ENCODE measurements at regions not wholly inside any gene's neighbourhood (a gene's known extent, or its start where the extent isn't known, plus 50 kb on each side); places are given as distances from the start of the nearest gene placed in this dataset.
A peak's percentile ranks its signal among the peaks of the same experiment; 100 is the strongest.

DNA sequence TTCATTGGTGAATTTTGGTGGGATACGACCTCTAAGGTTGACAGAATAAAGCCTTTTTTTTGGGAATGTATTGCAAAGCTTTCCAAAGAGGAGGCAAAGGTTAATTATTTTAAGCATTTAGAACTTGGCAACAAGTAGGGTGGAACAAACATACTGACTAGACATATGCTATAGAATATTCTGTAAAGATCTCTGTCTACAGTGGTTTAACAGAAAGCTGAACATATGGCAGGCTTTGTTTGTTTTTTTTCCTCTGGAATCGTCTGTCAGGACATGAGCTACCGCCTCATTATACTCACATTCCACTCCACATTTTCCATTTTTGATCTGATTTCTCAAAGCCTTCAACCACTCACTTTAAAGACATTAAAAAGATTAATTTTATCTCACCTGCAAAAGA, 153.4 kb upstream of the PELI2 start:
- WGBS, result 72% methylated on average over 3 of the region's 3 CpGs
- Histone ChIP-seq H3K27ac (ENCODE audit: low read length) (no peak overlapping the region), H3K9me3 (ENCODE audit: control insufficient read depth, low read length) (no peaks in the 10 kb centered on the region), H3K4me3 (ENCODE audit: low read length) (no peak overlapping the region), H3K4me1 (ENCODE audit: control insufficient read depth, insufficient read depth, low read length) (no peaks in the 10 kb centered on the region), H3K27me3 (ENCODE audit: control insufficient read depth, insufficient read depth) (no peaks in the 10 kb centered on the region)
- no peak for ATAC-seq
- DNase-seq, result no peak
- intact Hi-C loops (cut with DNase I), result no loop called here

DNA sequence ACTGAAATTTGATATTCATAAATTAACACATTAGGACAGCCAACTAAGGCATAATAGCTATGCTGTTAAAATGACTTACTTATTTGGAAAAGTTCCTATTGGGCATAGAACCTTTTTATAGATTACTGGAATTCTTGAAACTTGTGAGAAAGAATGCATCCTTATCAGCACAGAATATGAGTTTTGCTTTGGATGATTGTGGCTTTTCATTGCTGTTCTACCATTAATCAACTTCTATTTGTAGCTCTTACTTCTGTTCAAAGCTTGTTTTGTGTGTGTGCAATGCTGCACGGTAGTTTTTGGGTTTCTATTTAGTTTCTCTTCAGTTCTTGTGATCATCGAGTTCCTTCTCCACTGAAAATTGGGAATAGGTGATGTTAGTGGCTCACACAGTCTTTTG, 152.4 kb upstream of the PELI2 start:
- no peak for DNase-seq
- WGBS, result 57% methylated on average over 2 of the region's 2 CpGs
- no peak overlapping the region for H3K4me3 ChIP-seq (ENCODE audit: low read length)
- no peaks in the 10 kb centered on the region for H3K9me3 ChIP-seq (ENCODE audit: control insufficient read depth, low read length)
- no peaks in the 10 kb centered on the region for H3K27me3 ChIP-seq (ENCODE audit: control insufficient read depth, insufficient read depth)
- ATAC-seq, result no peak
- intact Hi-C loops (cut with DNase I), result no loop called here
- no peak overlapping the region for H3K27ac ChIP-seq (ENCODE audit: low read length)
- no peaks in the 10 kb centered on the region for H3K4me1 ChIP-seq (ENCODE audit: control insufficient read depth, insufficient read depth, low read length)

DNA sequence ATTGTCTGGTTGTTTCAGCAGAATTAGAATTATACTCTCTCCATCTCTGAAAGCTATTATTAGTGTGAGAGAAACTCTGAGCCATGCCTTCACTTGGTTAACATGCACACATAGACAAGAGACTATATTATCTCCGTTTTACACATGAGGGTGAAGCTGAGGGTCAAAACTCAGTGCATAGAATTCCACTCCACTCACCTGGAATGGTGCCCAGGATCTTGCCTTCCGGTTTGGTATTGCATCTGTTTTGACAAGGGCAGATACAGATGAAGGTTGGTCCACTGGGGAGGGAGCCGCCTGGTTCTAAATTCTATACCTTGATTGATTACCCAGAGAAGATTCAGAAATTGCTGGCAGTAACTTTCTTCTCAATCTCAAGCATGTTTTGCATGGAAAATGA, 149.5 kb upstream of the PELI2 start:
- ATAC-seq (no peak), DNase-seq (no peak)
- Histone ChIP-seq H3K27me3 (ENCODE audit: control insufficient read depth, insufficient read depth) (no peaks in the 10 kb centered on the region), H3K27ac (ENCODE audit: low read length) (no peak overlapping the region), H3K9me3 (ENCODE audit: control insufficient read depth, low read length) (no peaks in the 10 kb centered on the region), H3K4me3 (ENCODE audit: low read length) (no peak overlapping the region), H3K4me1 (ENCODE audit: control insufficient read depth, insufficient read depth, low read length) (no peaks in the 10 kb centered on the region)
- intact Hi-C loops (cut with DNase I), result no loop called here
- WGBS, result 35% methylated on average over 3 of the region's 3 CpGs

DNA sequence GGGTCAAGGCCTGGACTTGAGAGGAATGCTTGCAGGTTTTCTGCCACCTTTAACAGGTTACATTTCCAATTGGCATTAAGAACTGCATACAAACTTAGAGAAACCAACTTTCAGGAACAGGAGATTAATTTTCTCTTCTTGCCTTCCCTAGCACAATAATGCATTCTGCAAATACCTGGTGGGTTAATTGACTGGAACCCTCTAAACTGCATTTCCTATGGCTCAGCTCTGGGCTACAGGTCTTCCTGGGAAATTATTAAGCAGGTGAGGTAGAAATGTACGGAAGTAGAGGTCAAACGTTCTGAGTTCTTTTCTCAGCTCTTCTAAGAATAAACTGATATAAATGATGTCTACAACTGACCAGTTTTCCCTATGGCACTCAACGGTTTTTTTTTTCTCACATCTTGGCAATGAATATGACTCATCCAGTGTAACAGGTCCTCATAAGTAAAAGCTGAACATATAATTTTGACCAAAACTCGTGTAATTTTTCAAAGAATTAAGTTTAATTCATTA, 144.9 kb upstream of the PELI2 start:
- Histone ChIP-seq H3K27ac (ENCODE audit: low read length) (no peak overlapping the region), H3K4me3 (ENCODE audit: low read length) (no peak overlapping the region), H3K9me3 (ENCODE audit: control insufficient read depth, low read length) (no peaks in the 10 kb centered on the region), H3K4me1 (ENCODE audit: control insufficient read depth, insufficient read depth, low read length) (peaks cover 4% of the 10 kb centered on the region), H3K27me3 (ENCODE audit: control insufficient read depth, insufficient read depth) (no peaks in the 10 kb centered on the region)
- intact Hi-C loops (cut with DNase I), result no loop called here
- DNase-seq (no peak), ATAC-seq (no peak)
- 83% methylated on average over 4 of the region's 4 CpGs for WGBS

DNA sequence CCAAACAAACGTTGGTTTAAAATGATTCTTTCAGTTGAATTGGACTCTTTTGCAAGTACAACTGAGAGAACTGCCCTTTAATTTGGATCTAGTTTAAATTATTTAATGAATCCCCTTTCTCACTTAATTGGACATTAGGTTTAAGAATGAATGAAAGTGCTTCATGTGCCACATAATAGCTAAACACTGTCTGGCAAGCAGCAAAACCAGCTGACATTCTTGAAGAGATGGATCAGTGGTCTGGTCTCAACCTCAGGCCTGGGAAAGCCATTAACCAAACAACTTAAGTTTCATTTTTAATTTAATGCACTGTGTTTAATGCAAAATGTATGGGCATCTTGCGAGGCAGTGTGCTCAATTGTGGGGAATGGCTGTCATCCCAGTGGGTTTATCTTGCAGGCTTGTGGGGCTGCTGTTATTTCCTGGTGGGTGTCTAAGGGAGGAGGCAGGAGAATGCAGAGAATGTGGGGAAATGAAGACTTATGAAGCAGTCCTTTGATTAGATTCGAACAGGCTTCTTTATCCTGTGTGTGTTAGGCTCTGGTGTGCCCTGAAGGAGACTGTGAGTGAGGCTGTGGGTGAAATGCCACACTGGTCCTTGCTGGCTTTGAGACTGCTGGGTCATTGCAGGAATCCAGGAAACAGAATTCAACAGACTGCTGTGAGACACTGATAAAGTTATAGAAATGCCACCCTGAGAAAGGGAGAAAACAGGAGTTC, 144.1 kb upstream of the PELI2 start:
- intact Hi-C loops (cut with DNase I), result no loop called here
- no peak for ATAC-seq
- peaks cover 4% of the 10 kb centered on the region for H3K4me1 ChIP-seq (ENCODE audit: control insufficient read depth, insufficient read depth, low read length)
- H3K4me3 ChIP-seq (ENCODE audit: low read length), result no peak overlapping the region
- DNase-seq, result no peak
- no peaks in the 10 kb centered on the region for H3K9me3 ChIP-seq (ENCODE audit: control insufficient read depth, low read length)
- no peak overlapping the region for H3K27ac ChIP-seq (ENCODE audit: low read length)
- WGBS, result 69% methylated on average over 3 of the region's 3 CpGs
- H3K27me3 ChIP-seq (ENCODE audit: control insufficient read depth, insufficient read depth), result no peaks in the 10 kb centered on the region

DNA sequence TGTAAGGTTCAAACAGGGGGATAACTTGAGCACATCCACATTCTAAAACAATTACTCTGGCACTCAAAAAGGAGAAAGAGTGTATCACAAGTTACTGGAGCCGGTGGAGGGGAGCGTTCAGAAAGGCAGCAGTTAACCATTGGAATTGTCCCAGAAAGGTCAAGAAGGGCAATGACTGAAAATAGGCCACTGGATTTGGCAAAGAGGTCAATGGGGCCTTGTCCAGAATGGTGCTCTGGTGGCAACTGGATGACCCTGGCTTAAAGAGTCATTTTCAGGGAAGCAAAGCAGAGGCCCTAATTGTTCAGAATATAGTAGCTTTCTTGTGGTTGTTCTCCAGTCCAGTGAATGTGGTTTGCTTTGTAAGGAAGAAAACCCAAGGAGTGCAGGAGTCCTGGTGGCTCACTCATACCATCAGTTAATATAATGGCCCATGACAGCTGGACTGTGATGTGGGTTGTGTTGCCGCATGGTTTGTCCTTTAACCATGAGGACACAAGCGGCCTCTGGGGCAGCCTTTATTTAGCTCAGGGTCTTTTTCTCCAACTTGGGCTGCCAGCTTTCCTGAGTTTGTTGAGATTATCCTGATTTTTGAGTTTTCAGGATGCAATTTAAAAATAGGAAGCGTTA, 142.8 kb upstream of the PELI2 start:
- peaks cover 4% of the 10 kb centered on the region for H3K4me1 ChIP-seq (ENCODE audit: control insufficient read depth, insufficient read depth, low read length)
- H3K27me3 ChIP-seq (ENCODE audit: control insufficient read depth, insufficient read depth), result no peaks in the 10 kb centered on the region
- no peaks in the 10 kb centered on the region for H3K9me3 ChIP-seq (ENCODE audit: control insufficient read depth, low read length)
- no peak overlapping the region for H3K27ac ChIP-seq (ENCODE audit: low read length)
- DNase-seq (no peak), ATAC-seq (no peak)
- intact Hi-C loops (cut with DNase I), result no loop called here
- H3K4me3 ChIP-seq (ENCODE audit: low read length), result no peak overlapping the region
- WGBS, result 91% methylated on average over 5 of the region's 5 CpGs

DNA sequence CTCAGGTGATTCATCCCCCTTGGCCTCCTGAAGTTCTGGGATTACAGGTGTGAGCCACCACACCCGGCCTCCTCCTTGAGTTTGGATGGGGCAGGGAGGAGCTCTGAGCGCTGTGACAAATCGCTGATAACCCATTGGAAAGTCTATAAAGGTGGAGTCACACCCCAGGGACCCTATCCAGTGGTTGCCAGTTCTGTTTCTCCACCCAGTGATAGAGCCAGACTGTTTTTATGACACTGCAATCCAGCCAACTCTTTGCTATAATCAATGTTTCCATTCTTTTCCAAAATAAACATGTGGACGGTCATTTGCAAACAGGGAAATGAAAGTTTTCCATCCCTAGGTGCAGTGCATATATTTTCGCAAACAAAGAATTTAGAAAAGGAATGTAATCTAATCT, 142.0 kb upstream of the PELI2 start:
- H3K27ac ChIP-seq (ENCODE audit: low read length), result peak overlapping the region; percentile 19
- ATAC-seq (peak; percentile 91 to 92), DNase-seq (peak in 2 of 3 donors; percentile 27 to 63)
- WGBS, result 52% methylated on average over 5 of the region's 5 CpGs
- H3K4me1 ChIP-seq (ENCODE audit: control insufficient read depth, insufficient read depth, low read length), result peaks cover 4% of the 10 kb centered on the region
- H3K4me3 ChIP-seq (ENCODE audit: low read length), result no peak overlapping the region
- H3K27me3 ChIP-seq (ENCODE audit: control insufficient read depth, insufficient read depth), result no peaks in the 10 kb centered on the region
- intact Hi-C loops (cut with DNase I), result no loop called here
- H3K9me3 ChIP-seq (ENCODE audit: control insufficient read depth, low read length), result no peaks in the 10 kb centered on the region

DNA sequence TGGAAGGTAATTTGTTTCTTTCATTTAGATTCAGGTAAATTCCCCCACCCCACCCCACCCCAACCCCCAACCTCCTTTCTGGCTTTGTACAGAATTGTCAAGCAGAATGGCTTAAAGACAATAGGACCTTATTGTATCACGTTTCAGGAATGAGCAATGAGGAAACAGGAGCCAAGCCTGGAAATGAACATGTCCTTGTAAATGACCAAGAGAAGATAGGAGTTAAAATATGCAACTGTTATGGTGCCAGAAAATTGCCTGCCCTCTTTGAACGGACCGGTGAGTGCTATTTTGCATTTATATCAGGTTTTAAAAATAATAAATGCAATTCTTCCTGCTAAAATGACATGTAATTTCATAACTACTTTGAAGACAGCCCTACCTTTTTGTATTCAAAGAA, 141.6 kb upstream of the PELI2 start:
- peak; percentile 42 to 74 for ATAC-seq
- intact Hi-C loops (cut with DNase I), result no loop called here

DNA sequence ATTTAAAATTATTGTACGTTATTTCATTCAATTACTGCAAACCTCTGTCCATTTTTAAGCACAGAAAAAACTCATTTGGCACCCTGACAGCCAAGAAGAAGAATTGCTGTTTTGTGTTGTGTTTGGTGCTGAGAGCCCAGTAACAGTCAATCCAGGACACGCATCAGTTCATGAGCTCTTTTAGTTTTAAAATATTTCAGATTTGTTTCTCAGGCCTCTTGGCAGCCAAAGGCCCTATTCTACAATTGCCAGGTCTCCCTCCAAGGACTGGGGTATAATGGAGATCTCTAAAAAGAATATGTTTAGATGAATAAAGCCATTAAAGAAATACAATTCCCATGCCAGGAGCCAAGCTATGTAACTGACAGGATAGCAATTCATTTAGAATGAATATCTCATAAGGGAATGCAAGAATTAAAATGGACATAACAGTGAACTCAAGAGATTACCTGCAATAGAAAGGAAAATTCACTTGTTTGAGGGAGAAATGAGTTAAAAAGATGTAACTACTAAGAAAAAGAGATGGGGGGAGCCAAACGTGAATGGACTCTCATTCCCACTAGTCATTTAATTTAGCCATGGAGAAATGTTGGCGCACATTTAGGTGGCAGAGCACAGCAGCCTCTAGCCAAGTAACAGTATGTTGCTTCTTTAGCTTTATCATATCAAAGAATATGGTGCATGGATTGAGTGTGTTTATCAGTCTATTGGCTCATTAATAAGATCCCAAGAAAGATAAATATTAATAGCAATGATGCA, 140.6 kb upstream of the PELI2 start:
- 58% methylated on average over 4 of the region's 4 CpGs for WGBS
- H3K9me3 ChIP-seq (ENCODE audit: control insufficient read depth, low read length), result no peaks in the 10 kb centered on the region
- H3K4me3 ChIP-seq (ENCODE audit: low read length), result no peak overlapping the region
- DNase-seq (peak in 1 of 3 donors; percentile 60), ATAC-seq (peak in 1 of 2 donors; percentile 65)
- H3K4me1 ChIP-seq (ENCODE audit: control insufficient read depth, insufficient read depth, low read length), result peaks cover 4% of the 10 kb centered on the region
- no peaks in the 10 kb centered on the region for H3K27me3 ChIP-seq (ENCODE audit: control insufficient read depth, insufficient read depth)
- intact Hi-C loops (cut with DNase I), result no loop called here
- H3K27ac ChIP-seq (ENCODE audit: low read length), result no peak overlapping the region

More for the DNA sequence above, 141.6 kb upstream of the PELI2 start:
- H3K4me1 ChIP-seq (ENCODE audit: control insufficient read depth, insufficient read depth, low read length), result peaks cover 4% of the 10 kb centered on the region
- H3K9me3 ChIP-seq (ENCODE audit: control insufficient read depth, low read length), result no peaks in the 10 kb centered on the region
- WGBS, result 15% methylated on average over 3 of the region's 3 CpGs
- DNase-seq, result no peak
- no peak overlapping the region for H3K4me3 ChIP-seq (ENCODE audit: low read length)
- no peaks in the 10 kb centered on the region for H3K27me3 ChIP-seq (ENCODE audit: control insufficient read depth, insufficient read depth)
- H3K27ac ChIP-seq (ENCODE audit: low read length), result no peak overlapping the region

DNA sequence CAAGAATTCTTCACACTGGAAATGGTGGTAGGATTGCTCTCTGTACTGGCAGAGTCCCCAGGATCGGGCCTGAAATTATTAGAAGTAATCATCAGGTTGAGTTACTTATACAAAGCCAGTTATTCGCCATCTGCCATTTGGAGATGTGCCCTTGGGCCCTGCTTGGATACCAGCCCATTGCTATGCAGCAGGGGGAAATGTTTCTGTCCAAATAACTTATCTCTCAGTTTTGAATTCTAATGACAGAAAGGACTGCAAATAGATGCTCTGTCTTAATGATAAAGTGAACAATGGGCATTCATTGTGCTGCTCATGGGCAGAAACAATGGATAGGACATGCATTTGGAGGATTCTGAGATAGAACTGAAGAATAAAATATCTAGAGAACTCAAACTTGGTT, 139.1 kb upstream of the PELI2 start:
- H3K9me3 ChIP-seq (ENCODE audit: control insufficient read depth, low read length), result no peaks in the 10 kb centered on the region
- no peak overlapping the region for H3K4me3 ChIP-seq (ENCODE audit: low read length)
- H3K4me1 ChIP-seq (ENCODE audit: control insufficient read depth, insufficient read depth, low read length), result peaks cover 4% of the 10 kb centered on the region
- DNase-seq (peak in 1 of 3 donors; percentile 46), ATAC-seq (no peak)
- no peaks in the 10 kb centered on the region for H3K27me3 ChIP-seq (ENCODE audit: control insufficient read depth, insufficient read depth)
- 56% methylated on average over 2 of the region's 2 CpGs for WGBS
- H3K27ac ChIP-seq (ENCODE audit: low read length), result no peak overlapping the region
- intact Hi-C loops (cut with DNase I), result no loop called here

DNA sequence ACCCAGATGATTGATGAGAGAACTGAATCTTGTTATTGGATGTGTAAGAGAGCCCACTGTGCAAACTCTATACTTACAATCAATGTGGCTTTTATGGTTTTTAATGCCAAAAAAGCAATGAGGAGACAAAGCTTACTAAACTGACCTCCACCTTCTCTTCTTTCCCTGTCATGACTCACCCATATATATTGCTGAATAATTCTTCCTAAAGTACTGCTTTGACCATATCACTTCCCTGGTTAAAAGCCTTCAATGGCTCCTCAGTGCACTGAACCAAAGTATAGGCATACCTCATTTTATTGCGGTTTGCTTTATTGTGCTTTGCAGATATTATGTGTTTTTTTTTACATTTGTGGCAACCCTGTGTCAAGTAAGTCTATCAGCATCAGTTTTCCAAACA, 138.4 kb upstream of the PELI2 start:
- no peak for DNase-seq
- intact Hi-C loops (cut with DNase I), result no loop called here
- no peak overlapping the region for H3K4me3 ChIP-seq (ENCODE audit: low read length)
- no peak for ATAC-seq
- H3K27ac ChIP-seq (ENCODE audit: low read length), result no peak overlapping the region
- no peaks in the 10 kb centered on the region for H3K27me3 ChIP-seq (ENCODE audit: control insufficient read depth, insufficient read depth)
- no peaks in the 10 kb centered on the region for H3K9me3 ChIP-seq (ENCODE audit: control insufficient read depth, low read length)
- 97% methylated on average over 1 of the region's 1 CpG for WGBS
- H3K4me1 ChIP-seq (ENCODE audit: control insufficient read depth, insufficient read depth, low read length), result peaks cover 2% of the 10 kb centered on the region

All from right cardiac atrium (tissue), 5 donors.